ENCODE measurements at regions not wholly inside any gene's neighbourhood (a gene's known extent, or its start where the extent isn't known, plus 50 kb on each side); places are given as distances from the start of the nearest gene placed in this dataset.

GRCh38 chr7:89845952-89846351 is 308.3 kb upstream of the STEAP1 start:
- TF ChIP-seq POLR2AphosphoS5 (IDR thresholded peaks at IDR 0.05) (no peak), CTCF (IDR thresholded peaks at IDR 0.05) (no peak), POLR2A (IDR thresholded peaks at IDR 0.05; ENCODE audit: low read depth) (no peak)

Data from esophagus muscularis mucosa (tissue), 3 donors.